ENCODE measurements at regions not wholly inside any gene's neighbourhood (a gene's known extent, or its start where the extent isn't known, plus 50 kb on each side); places are given as distances from the start of the nearest gene placed in this dataset.
"Not testable (repeated sequence)": the region's sequence is repeated elsewhere in the genome, so short reads cannot be mapped to it uniquely, and the experiment has no call there.

DNA sequence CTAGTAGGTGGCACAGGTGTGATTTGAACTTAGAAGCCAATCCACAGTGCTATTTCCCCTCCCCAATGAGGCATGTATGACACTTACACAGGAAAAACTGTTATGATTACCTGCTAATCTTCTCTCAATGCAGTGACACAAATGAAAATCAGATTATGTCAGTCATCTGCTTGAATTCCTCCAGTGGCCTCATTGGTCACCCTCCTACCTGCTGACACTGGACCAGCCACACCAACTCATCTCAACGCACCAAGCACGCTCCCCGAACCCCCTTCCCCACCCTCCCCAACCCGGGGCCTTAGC, 82.2 kb upstream of the SEC11C start:
- no peak for DNase-seq

DNA sequence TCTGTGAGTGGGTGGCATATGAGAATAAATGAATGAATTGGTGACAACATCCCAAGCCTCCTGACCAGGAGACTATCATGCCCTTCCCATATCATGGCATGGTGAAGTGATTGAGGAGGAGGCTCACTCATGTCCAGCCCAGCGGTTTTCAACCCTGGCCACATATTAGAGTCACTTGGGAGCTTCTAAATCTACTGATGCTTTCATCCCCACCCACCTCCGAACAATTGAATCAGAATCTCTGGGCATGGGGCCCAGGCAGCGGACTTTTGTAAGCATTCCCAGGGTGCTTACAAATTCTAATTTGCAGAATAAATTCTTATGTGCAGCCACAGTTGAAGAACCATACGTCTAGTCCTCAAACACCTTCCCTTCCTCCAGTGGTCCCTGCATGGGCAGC, 81.7 kb upstream of the SEC11C start:
- DNase-seq = peak in 1 of 51 donors; percentile 50

DNA sequence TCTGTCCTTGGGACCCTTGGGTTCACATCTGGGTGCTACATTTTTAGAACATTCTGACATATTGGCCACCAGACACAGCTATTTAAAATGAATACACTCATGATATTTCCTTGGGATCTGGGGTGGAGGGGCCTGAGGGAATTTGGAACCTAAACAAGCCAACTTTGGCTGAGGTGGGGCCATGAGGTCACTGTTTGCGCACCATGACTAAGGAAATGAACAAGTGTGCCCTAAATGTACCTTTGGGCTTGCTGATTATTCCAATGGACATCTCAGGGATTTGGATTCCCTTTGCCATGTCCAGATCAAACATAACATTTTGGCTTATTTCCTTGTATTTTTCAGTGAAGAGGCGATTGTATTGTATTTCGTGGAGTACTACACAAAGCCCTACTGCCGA, 80.5 kb upstream of the SEC11C start:
- no peak for DNase-seq

GRCh38 chr18:59060551-59060950, 79.1 kb upstream of the SEC11C start:
- no peak for DNase-seq

- no peak for DNase-seq
Observed at GRCh38 chr18:59061914-59062642, 77.6 kb upstream of the SEC11C start.

DNA sequence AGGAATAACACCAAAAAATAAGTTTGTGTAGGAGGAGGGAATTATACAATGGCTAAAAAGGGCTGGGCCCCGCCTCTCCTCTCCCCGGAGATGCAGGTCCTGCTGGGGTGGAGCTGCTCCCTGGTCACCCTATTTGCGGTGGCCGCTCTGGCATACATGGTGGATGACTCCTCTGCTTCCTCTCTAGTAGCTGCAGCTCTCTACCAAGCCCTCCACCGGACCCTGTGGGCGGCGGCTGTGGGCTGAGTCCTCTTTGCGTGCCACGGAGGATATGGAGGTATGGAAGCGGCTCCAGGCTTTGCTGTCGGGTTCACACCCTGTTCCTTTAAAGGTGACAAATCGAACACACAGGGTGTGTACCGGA, 77.1 kb upstream of the SEC11C start:
- DNase-seq = no peak

DNA sequence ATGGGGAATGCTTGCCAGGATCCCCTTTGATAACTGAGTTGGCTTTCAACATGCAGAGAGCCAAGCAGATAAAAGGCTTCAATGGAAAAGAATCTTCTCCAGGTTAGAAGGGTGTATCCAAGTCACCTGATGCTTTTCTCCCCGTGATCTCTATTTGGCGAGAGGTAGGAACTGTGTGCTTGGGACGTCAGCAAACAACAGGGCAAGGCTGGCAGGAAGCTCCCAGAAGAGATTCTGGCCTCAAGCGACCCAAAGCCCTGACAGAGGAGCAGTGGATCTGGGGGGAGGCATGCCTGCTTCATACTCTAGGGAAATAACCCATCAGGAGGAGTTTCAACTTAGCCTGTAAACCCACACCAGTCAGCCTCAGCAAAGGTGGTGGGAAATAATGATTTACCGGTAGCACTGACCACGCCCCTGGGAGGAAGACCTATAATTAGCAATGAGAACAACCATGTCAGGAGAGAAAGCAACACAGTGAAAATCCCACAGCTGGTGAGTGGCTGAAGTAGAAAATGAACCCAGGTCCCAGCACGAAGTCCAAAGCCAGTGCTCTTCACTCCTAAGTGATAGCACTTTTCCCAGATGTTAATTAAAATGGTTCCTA, 76.3 kb upstream of the SEC11C start:
- no peak for DNase-seq

GRCh38 chr18:59063912-59064311, 75.8 kb upstream of the SEC11C start:
- no peak for DNase-seq

DNA sequence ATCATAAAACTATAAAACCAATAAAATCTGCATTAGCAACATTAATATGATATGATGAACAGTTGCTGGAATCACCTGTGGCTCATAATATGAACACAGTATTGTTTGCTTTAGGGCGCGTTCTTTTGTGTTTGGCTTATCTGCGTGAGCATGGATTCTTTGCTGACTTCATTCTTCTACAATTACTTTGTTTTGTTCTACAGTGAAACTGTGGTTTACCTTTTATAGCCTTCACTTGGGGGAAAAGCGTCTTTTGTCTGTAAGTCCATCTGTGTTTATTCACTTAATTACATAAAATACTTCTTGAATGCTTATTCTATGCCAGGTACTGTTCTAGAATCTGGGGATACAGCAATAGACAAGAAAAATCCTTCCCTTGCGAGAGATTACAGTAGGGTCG, 74.0 kb upstream of the SEC11C start:
- DNase-seq = no peak

GRCh38 chr18:59067873-59068272, 71.8 kb upstream of the SEC11C start:
- peak in 1 of 51 donors; percentile 15 for DNase-seq

GRCh38 chr18:59068276-59069071, 71.2 kb upstream of the SEC11C start:
- DNase-seq = no peak

DNA sequence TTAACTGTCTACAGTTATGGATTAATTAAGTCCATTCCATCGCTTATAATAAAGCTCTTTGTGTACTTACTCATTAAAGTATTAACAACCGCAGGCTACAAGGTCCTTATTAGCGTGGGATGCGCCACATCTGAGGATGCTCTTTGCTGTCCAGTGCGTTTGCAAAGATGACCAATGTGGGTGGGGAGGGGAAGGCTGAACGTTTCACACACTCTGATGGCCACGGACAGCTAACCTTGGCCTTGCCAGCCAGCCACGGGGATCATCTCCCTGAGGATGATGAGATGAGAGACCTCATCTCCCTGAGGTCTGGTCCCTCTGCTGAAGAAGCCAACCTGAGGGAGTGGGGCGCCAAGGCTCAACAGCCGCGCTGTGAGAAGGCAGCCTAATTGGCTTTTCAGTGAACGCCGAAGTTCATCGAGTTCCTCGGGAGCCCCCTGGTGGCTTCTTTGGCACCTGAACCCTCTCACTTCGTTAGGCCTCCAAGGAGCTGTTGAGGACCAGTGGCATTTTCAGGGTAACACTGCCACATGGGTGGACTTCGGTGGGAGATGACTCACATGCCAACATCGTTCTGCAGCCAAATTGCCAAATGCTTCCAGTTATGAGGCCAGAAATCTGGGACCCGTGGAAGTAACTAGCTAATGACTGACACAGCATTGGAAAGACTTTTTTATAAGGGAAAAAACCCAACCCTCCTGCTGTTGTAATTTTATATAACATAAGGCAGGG, 69.3 kb upstream of the SEC11C start:
- peak; percentile 9 to 93 (median 58) for DNase-seq

DNA sequence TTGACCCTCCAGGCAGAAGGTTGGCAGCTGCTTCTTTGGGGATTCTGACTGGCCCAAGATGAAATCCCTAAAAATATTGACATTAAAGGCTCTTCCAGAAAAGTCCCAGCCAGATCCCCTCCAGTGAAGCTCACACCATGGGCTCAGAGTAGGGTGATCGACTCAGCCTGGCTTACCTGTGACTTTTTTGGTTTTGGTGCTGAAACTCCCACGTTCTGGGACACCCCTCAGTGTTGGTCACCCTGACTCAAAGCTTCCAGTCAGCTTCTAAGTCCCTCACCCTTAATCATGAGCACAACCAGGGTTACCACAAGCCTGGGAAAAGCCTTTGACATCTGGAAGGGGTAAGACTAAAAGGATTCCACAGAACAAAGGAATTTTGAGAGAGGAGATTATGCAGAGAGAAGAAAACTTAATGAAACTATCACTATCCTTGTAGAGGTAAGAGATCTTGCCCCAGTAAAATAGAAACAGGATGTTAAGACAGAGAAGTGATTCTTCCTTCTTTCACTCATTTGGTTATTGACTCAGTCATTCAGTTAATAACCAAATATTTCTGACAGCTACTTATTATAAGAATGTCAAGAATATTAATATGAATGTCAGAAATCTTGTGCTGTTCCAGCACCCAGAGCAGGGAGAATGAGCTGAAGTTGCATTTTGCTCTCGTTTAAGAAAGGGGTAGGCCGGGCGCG, 66.8 kb upstream of the SEC11C start:
- no peak for DNase-seq

GRCh38 chr18:59075923-59076322, 63.8 kb upstream of the SEC11C start:
- DNase-seq = no peak

DNA sequence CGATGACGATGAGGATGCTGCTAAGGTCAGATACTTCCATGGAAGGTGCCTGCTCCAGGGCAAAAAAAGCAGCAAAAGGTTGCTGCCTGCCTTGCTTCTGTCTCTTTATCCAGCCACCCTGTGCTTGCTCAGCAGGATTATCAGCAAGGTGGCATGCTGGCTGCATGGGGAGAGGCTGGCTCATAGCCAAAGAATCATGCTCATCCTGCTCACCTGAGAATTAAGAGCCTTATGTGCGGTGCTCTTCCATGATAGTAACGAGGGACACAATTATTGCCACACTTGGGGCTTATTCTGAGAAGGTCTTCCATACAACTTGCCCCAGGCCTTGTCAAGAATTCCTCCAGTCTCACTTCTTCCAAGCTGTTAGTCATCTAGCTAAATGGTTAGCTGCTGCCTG, 60.4 kb upstream of the SEC11C start:
- no peak for DNase-seq

GRCh38 chr18:59079687-59080501, 59.8 kb upstream of the SEC11C start:
- DNase-seq = not testable (repeated sequence)

DNA sequence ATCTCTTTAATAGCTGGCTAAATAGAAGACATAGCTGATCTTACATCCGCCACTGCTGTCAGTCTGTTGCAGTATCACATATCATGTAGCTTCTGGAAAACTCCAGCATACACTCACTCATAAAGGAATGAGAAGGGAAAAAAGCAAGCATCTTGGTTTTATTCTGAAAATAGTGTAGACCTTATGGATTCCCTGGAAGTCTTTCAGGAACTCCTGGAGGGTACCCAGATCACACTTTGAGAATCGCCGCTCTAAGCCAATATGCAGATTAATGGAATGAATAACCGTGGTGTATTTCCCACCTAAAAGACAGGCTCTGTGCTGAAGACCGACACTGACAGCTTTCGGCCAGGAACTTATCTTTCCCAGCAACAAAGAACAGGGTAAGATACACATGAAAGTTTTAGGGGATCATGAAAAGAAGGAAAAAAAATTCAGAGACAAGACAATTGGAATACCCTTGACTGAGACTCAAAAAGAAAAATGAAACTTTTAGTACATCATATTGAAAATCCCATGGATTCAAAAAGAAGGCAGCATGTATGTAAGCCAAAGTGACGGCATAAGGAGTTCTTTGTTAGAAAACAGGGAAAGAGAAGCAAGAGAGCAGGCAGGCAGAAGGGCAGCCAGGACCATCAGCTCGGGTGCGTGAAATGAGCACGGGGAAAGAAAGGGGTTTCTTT, 56.4 kb upstream of the SEC11C start:
- DNase-seq = peak in 1 of 51 donors; percentile 34

- DNase-seq = no peak
Observed at GRCh38 chr18:59085126-59085794, 54.4 kb upstream of the SEC11C start.

GRCh38 chr18:59085797-59086196, 53.9 kb upstream of the SEC11C start:
- no peak for DNase-seq

Measured in hypothalamus (tissue), 51 donors.